Stomach smooth muscle (tissue), 2 donors: ENCODE measurements at regions not wholly inside any gene's neighbourhood (a gene's known extent, or its start where the extent isn't known, plus 50 kb on each side); places are given as distances from the start of the nearest gene placed in this dataset.

Source experiments
- H3K27ac ChIP-seq: one replicate; pipeline ENCODE4 v1.7.0; 2013; ENCODE audit warnings: mild to moderate bottlenecking, low read length, inconsistent platforms
- H3K27me3 ChIP-seq, 2 donors: one replicate each; pipeline ENCODE4 v1.7.0; 2013; ENCODE audit warnings: low read length in 2 of 2; ENCODE audit not compliant: insufficient read depth in 2 of 2, control insufficient read depth in 1 of 2
- H3K36me3 ChIP-seq, 2 donors: one replicate each; pipeline ENCODE4 v1.7.0; 2013; ENCODE audit warnings: low read length in 2 of 2; ENCODE audit not compliant: control insufficient read depth in 2 of 2, insufficient read depth in 2 of 2
- H3K4me1 ChIP-seq: one replicate; pipeline ENCODE4 v1.7.0; 2013; ENCODE audit warnings: low read length; ENCODE audit not compliant: control insufficient read depth, insufficient read depth
- H3K4me3 ChIP-seq, 2 donors: one replicate each; pipeline ENCODE4 v1.7.0; 2013; ENCODE audit warnings: low read length in 2 of 2
- H3K9ac ChIP-seq, 2 donors: one replicate each; pipeline ENCODE4 v1.7.0; 2013; ENCODE audit warnings: low read length in 2 of 2, mild to moderate bottlenecking in 1 of 2
- H3K9me3 ChIP-seq, 2 donors: one replicate each; pipeline ENCODE4 v1.7.0; 2013; ENCODE audit warnings: low read length in 2 of 2; ENCODE audit not compliant: control insufficient read depth in 2 of 2
- donor health status: healthy.
- donor health status: Pancreatic carcinoma.

DNA sequence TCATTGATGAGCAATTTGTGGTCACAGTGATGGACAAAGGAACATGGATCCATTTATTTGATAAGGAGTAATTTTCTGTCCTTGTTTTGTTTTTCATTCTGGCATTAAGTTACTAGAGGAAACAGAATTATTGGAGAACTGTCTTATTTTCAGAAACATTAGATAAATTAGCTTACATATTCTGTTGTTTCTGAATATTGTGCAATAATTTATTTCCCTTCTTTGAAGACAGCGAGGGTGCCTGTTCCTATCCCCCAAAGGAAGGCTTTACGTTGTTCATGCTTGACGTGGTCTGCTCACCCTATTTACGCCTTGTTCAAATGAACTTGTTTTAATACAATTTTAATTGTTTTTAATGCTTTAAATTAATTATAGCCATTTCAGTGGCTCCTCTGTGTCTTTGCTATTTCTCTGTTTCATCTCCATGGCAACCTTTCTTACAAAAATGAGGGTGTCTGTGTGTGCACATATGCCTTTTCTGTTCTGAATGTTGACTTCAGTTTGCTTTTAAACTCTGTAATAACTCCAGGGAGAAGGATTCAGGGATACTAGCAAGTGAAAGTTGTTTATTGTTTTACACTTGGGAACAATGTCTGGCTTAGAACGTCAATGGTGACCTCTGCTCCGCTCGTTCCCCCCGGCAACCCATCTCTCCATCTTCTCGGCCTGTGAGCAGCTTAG, 138.3 kb upstream of the PLET1 start:
- Histone ChIP-seq H3K27ac (no peak overlapping the region), H3K9me3 (no peaks in the 10 kb centered on the region), H3K9ac (no peak overlapping the region), H3K36me3 (no peaks in the 10 kb centered on the region), H3K4me3 (no peak overlapping the region), H3K4me1 (no peaks in the 10 kb centered on the region), H3K27me3 (no peaks in the 10 kb centered on the region)

- Histone ChIP-seq H3K27ac (no peak overlapping the region), H3K27me3 (no peaks in the 10 kb centered on the region), H3K9ac (no peak overlapping the region), H3K4me1 (no peaks in the 10 kb centered on the region), H3K36me3 (no peaks in the 10 kb centered on the region), H3K4me3 (no peak overlapping the region), H3K9me3 (no peaks in the 10 kb centered on the region)
Measured at GRCh38 chr11:112400476-112401014, 139.9 kb upstream of the PLET1 start.

DNA sequence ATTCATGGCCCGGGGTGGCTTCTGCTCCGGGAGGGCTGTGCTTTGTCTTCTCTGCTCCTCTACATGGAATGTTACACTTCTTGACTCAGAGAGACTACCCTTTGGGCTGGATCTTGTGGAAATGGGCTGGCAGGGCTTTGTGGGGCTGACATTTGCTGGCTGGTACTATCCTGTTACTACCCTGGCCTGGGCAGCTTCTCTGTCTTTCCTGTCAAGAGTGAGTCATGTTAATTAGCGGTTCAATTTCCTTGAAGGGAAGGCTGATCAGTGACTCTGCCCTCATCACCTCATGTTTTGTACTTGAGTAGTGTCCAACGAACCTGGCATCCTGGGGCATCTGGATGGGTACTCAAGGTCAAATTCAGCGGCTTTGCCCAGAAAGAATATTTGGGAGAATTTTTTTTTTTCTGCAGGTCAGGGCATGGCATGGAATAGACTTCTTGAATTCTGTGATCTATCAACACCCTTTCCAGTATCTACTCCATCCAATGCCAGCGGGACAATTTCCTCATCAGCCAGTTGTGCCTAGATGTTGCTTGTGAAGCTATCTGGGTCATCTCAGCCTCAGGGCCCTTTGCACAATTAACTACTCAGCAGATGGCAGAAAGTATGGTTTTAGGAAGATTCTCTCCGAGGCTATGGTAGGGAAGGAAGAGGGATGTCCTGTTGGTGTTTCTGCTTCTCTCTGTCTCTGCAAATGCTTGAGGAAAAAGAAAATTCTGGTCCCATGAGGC, 140.5 kb upstream of the PLET1 start:
- no peak overlapping the region for H3K4me3 ChIP-seq
- no peaks in the 10 kb centered on the region for H3K36me3 ChIP-seq
- no peaks in the 10 kb centered on the region for H3K27me3 ChIP-seq
- no peak overlapping the region for H3K9ac ChIP-seq
- H3K9me3 ChIP-seq: no peaks in the 10 kb centered on the region
- H3K4me1 ChIP-seq: no peaks in the 10 kb centered on the region
- no peak overlapping the region for H3K27ac ChIP-seq

- Histone ChIP-seq H3K4me1 (no peaks in the 10 kb centered on the region), H3K27me3 (no peaks in the 10 kb centered on the region), H3K27ac (no peak overlapping the region), H3K4me3 (no peak overlapping the region), H3K36me3 (no peaks in the 10 kb centered on the region), H3K9me3 (no peaks in the 10 kb centered on the region), H3K9ac (no peak overlapping the region)
Measured at GRCh38 chr11:112403432-112403831, 142.8 kb upstream of the PLET1 start.

- Histone ChIP-seq H3K9me3 (no peaks in the 10 kb centered on the region), H3K4me1 (no peaks in the 10 kb centered on the region), H3K27ac (no peak overlapping the region), H3K9ac (no peak overlapping the region), H3K36me3 (no peaks in the 10 kb centered on the region), H3K4me3 (no peak overlapping the region), H3K27me3 (no peaks in the 10 kb centered on the region)
Measured at GRCh38 chr11:112404112-112404511, 143.5 kb upstream of the PLET1 start.

DNA sequence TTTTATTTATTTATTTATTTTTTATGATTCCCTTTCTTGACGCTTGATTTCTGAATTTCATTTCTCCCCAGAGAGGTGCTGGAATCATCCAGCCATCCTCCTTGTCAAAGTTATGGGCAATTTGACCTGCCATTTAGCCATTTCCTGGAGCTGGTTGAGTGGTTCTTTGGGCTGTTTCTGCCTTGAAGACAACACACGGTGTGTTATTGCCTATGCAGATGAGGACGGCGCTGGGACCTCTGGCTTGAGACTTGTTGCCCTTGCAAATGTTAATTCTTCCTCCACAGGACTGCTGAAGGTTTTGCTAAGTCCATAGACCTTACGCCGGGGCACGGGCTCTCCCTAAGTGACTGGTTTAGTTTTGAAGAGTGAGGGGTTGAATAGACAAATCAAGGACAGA, 147.9 kb upstream of the PLET1 start:
- Histone ChIP-seq H3K27me3 (no peaks in the 10 kb centered on the region), H3K36me3 (no peaks in the 10 kb centered on the region), H3K4me3 (no peak overlapping the region), H3K9me3 (no peaks in the 10 kb centered on the region), H3K9ac (no peak overlapping the region), H3K27ac (no peak overlapping the region), H3K4me1 (no peaks in the 10 kb centered on the region)

- Histone ChIP-seq H3K9me3 (no peaks in the 10 kb centered on the region), H3K27me3 (no peaks in the 10 kb centered on the region), H3K4me3 (no peak overlapping the region), H3K4me1 (no peaks in the 10 kb centered on the region), H3K27ac (no peak overlapping the region), H3K9ac (no peak overlapping the region), H3K36me3 (no peaks in the 10 kb centered on the region)
Measured at GRCh38 chr11:112410325-112410724, 149.7 kb upstream of the PLET1 start.

- Histone ChIP-seq H3K4me3 (no peak overlapping the region), H3K27ac (no peak overlapping the region), H3K36me3 (no peaks in the 10 kb centered on the region), H3K9me3 (no peaks in the 10 kb centered on the region), H3K9ac (no peak overlapping the region), H3K27me3 (no peaks in the 10 kb centered on the region), H3K4me1 (no peaks in the 10 kb centered on the region)
Measured at GRCh38 chr11:112412383-112412782, 151.7 kb upstream of the PLET1 start.

GRCh38 chr11:112417339-112417738, 156.7 kb upstream of the PLET1 start:
- Histone ChIP-seq H3K27ac (no peak overlapping the region), H3K9ac (no peak overlapping the region), H3K27me3 (no peaks in the 10 kb centered on the region), H3K36me3 (no peaks in the 10 kb centered on the region), H3K9me3 (no peaks in the 10 kb centered on the region), H3K4me1 (no peaks in the 10 kb centered on the region), H3K4me3 (no peak overlapping the region)

GRCh38 chr11:112418438-112418837, 157.8 kb upstream of the PLET1 start:
- no peaks in the 10 kb centered on the region for H3K9me3 ChIP-seq
- H3K4me1 ChIP-seq: no peaks in the 10 kb centered on the region
- H3K4me3 ChIP-seq: no peak overlapping the region
- no peak overlapping the region for H3K27ac ChIP-seq
- H3K27me3 ChIP-seq: no peaks in the 10 kb centered on the region
- no peaks in the 10 kb centered on the region for H3K36me3 ChIP-seq
- H3K9ac ChIP-seq: no peak overlapping the region

GRCh38 chr11:112421879-112422278, 161.2 kb upstream of the PLET1 start:
- Histone ChIP-seq H3K9ac (no peak overlapping the region), H3K4me3 (no peak overlapping the region)

More at GRCh38 chr11:112421879-112422278, 161.2 kb upstream of the PLET1 start:
- Histone ChIP-seq H3K27ac (no peak overlapping the region), H3K9me3 (peaks cover 0 to 4% of the 10 kb centered on the region in 2 donors), H3K4me1 (no peaks in the 10 kb centered on the region), H3K36me3 (no peaks in the 10 kb centered on the region), H3K27me3 (no peaks in the 10 kb centered on the region)
